ENCODE measurements at regions not wholly inside any gene's neighbourhood (a gene's known extent, or its start where the extent isn't known, plus 50 kb on each side); places are given as distances from the start of the nearest gene placed in this dataset.

- no peak for TF ChIP-seq CTCF (IDR thresholded peaks at IDR 0.05)
- no peak for TF ChIP-seq POLR2A (IDR thresholded peaks at IDR 0.05)
Measured at GRCh38 chr20:48285656-48286055, 500.4 kb upstream of the SULF2 start.
